HEK293 (cell line): ENCODE measurements at regions not wholly inside any gene's neighbourhood (a gene's known extent, or its start where the extent isn't known, plus 50 kb on each side); places are given as distances from the start of the nearest gene placed in this dataset.

Experiments
- GLI4 ChIP-seq: fragments of 450-650 bp; formaldehyde crosslinking; IDR thresholded peaks from 2 replicates; pipeline ENCODE4 v1.5.1; 2016; ENCODE audit warnings: missing biosample characterization, missing genetic modification characterization
- YY1 ChIP-seq: fragments of 450-650 bp; formaldehyde crosslinking; IDR thresholded peaks from 2 replicates; pipeline ENCODE4 v1.5.1; 2018; ENCODE audit warnings: missing biosample characterization, missing genetic modification characterization
- ZNF146 ChIP-seq: fragments of 450-650 bp; formaldehyde crosslinking; IDR thresholded peaks from 2 replicates; pipeline ENCODE4 v1.5.1; 2016; ENCODE audit warnings: missing biosample characterization, missing genetic modification characterization
- ZNF155 ChIP-seq: fragments of 450-650 bp; formaldehyde crosslinking; IDR thresholded peaks from 2 replicates; pipeline ENCODE4 v1.5.1; 2016; ENCODE audit warnings: missing biosample characterization, missing genetic modification characterization
- ZNF585B ChIP-seq: fragments of 450-650 bp; formaldehyde crosslinking; IDR thresholded peaks from 2 replicates; pipeline ENCODE4 v1.5.1; 2016; ENCODE audit warnings: missing biosample characterization, missing genetic modification characterization
- ZNF660 ChIP-seq: fragments of 450-650 bp; IDR thresholded peaks from 2 replicates; pipeline ENCODE4 v1.5.1; 2018; ENCODE audit warnings: missing biosample characterization, mild to moderate bottlenecking, missing genetic modification characterization
- ZNF707 ChIP-seq: fragments of 450-650 bp; formaldehyde crosslinking; IDR thresholded peaks from 2 replicates; pipeline ENCODE4 v1.5.1; 2016; ENCODE audit warnings: missing biosample characterization, missing genetic modification characterization
- ZNF785 ChIP-seq: fragments of 450-650 bp; formaldehyde crosslinking; IDR thresholded peaks from 2 replicates; pipeline ENCODE4 v1.5.1; 2016; ENCODE audit warnings: missing biosample characterization, missing genetic modification characterization
- TF ChIP-seq, protein P1 (sequence below): fragments of 450-650 bp; formaldehyde crosslinking; IDR thresholded peaks from 2 replicates; pipeline ENCODE4 v1.5.1; 2016; ENCODE audit warnings: missing biosample characterization, missing genetic modification characterization
- TF ChIP-seq, protein P2 (sequence below): fragments of 450-650 bp; formaldehyde crosslinking; IDR thresholded peaks from 2 replicates; pipeline ENCODE4 v1.5.1; 2017; ENCODE audit warnings: missing biosample characterization, missing genetic modification characterization
- TF ChIP-seq, protein P3 (sequence below): fragments of 450-650 bp; formaldehyde crosslinking; IDR thresholded peaks from 2 replicates; pipeline ENCODE4 v1.5.1; 2016; ENCODE audit warnings: missing biosample characterization, missing genetic modification characterization
- TF ChIP-seq, protein P4 (sequence below): fragments of 450-650 bp; formaldehyde crosslinking; IDR thresholded peaks from 2 replicates; pipeline ENCODE4 v1.5.1; 2016; ENCODE audit warnings: missing biosample characterization, missing genetic modification characterization
- TF ChIP-seq, protein P5 (sequence below): fragments of 450-650 bp; formaldehyde crosslinking; IDR thresholded peaks from 2 replicates; pipeline ENCODE4 v1.5.1; 2016; ENCODE audit warnings: missing biosample characterization, missing genetic modification characterization
- TF ChIP-seq, protein P6 (sequence below): sonication (generic); formaldehyde crosslinking; IDR thresholded peaks from 2 replicates; pipeline ENCODE4 v1.8.1; 2022; ENCODE audit warnings: mild to moderate bottlenecking, moderate library complexity, missing genetic modification reagents

DNA sequence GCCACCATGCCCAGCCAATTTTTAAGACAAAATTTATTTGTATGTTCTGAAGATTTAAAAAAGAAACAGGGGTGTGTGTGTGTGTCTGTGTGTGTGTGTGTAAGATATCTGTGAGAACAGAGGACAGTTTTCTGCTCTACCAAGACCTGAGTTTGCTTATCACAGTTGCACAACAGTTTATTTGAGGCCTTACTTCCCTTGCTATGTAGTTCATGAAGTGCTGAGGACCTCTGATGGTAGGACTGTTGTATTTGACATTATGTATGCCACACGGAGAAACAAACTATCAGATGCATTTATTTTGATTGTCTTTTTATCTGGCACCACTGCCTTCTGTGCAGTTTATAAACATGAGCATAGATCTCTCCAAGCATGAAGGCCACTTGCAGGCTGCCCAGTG is 355.2 kb downstream of the PBX1 start:
- TF ChIP-seq, protein P1, sequence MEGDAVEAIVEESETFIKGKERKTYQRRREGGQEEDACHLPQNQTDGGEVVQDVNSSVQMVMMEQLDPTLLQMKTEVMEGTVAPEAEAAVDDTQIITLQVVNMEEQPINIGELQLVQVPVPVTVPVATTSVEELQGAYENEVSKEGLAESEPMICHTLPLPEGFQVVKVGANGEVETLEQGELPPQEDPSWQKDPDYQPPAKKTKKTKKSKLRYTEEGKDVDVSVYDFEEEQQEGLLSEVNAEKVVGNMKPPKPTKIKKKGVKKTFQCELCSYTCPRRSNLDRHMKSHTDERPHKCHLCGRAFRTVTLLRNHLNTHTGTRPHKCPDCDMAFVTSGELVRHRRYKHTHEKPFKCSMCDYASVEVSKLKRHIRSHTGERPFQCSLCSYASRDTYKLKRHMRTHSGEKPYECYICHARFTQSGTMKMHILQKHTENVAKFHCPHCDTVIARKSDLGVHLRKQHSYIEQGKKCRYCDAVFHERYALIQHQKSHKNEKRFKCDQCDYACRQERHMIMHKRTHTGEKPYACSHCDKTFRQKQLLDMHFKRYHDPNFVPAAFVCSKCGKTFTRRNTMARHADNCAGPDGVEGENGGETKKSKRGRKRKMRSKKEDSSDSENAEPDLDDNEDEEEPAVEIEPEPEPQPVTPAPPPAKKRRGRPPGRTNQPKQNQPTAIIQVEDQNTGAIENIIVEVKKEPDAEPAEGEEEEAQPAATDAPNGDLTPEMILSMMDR (tag by site-specific recombination), result peak; percentile 21; the same call in 1 of the 2 replicates
- TF ChIP-seq ZNF660 (no peak), ZNF155 (no peak), GLI4 (tag by site-specific recombination) (no peak), YY1 (tag by site-specific recombination) (no peak), ZNF146 (tag by site-specific recombination) (no peak), ZNF785 (tag by site-specific recombination) (no peak), ZNF585B (no peak), ZNF707 (no peak)
- TF ChIP-seq, protein P2, sequence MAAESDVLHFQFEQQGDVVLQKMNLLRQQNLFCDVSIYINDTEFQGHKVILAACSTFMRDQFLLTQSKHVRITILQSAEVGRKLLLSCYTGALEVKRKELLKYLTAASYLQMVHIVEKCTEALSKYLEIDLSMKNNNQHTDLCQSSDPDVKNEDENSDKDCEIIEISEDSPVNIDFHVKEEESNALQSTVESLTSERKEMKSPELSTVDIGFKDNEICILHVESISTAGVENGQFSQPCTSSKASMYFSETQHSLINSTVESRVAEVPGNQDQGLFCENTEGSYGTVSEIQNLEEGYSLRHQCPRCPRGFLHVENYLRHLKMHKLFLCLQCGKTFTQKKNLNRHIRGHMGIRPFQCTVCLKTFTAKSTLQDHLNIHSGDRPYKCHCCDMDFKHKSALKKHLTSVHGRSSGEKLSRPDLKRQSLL (tag by site-specific recombination), result no peak
- TF ChIP-seq, protein P3, sequence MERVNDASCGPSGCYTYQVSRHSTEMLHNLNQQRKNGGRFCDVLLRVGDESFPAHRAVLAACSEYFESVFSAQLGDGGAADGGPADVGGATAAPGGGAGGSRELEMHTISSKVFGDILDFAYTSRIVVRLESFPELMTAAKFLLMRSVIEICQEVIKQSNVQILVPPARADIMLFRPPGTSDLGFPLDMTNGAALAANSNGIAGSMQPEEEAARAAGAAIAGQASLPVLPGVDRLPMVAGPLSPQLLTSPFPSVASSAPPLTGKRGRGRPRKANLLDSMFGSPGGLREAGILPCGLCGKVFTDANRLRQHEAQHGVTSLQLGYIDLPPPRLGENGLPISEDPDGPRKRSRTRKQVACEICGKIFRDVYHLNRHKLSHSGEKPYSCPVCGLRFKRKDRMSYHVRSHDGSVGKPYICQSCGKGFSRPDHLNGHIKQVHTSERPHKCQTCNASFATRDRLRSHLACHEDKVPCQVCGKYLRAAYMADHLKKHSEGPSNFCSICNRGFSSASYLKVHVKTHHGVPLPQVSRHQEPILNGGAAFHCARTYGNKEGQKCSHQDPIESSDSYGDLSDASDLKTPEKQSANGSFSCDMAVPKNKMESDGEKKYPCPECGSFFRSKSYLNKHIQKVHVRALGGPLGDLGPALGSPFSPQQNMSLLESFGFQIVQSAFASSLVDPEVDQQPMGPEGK (tag by site-specific recombination), result no peak
- TF ChIP-seq, protein P4, sequence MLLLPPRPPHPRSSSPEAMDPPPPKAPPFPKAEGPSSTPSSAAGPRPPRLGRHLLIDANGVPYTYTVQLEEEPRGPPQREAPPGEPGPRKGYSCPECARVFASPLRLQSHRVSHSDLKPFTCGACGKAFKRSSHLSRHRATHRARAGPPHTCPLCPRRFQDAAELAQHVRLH (tag by site-specific recombination), result no peak
- TF ChIP-seq, protein P5, sequence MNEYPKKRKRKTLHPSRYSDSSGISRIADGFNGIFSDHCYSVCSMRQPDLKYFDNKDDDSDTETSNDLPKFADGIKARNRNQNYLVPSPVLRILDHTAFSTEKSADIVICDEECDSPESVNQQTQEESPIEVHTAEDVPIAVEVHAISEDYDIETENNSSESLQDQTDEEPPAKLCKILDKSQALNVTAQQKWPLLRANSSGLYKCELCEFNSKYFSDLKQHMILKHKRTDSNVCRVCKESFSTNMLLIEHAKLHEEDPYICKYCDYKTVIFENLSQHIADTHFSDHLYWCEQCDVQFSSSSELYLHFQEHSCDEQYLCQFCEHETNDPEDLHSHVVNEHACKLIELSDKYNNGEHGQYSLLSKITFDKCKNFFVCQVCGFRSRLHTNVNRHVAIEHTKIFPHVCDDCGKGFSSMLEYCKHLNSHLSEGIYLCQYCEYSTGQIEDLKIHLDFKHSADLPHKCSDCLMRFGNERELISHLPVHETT (tag by site-specific recombination), result no peak
- TF ChIP-seq, protein P6, sequence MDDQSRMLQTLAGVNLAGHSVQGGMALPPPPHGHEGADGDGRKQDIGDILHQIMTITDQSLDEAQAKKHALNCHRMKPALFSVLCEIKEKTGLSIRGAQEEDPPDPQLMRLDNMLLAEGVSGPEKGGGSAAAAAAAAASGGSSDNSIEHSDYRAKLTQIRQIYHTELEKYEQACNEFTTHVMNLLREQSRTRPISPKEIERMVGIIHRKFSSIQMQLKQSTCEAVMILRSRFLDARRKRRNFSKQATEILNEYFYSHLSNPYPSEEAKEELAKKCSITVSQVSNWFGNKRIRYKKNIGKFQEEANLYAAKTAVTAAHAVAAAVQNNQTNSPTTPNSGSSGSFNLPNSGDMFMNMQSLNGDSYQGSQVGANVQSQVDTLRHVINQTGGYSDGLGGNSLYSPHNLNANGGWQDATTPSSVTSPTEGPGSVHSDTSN, result no peak
